H9 (cell line): ENCODE measurements at regions not wholly inside any gene's neighbourhood (a gene's known extent, or its start where the extent isn't known, plus 50 kb on each side); places are given as distances from the start of the nearest gene placed in this dataset.

Experiments used
- DNase-seq: peaks from one replicate; pipeline ENCODE4 v3.0.0-alpha.2; 2017
- H2AFZ ChIP-seq: one replicate; pipeline ENCODE4 v1.6.1; 2013; ENCODE audit warnings: mild to moderate bottlenecking, low read length, control low read depth, moderate library complexity
- H2AK5ac ChIP-seq: 2 replicates; pipeline ENCODE4 v1.6.1; 2013; ENCODE audit warnings: low read length, control low read depth, mixed read lengths; ENCODE audit not compliant: insufficient read length
- H2BK120ac ChIP-seq: one replicate; pipeline ENCODE4 v1.6.1; 2013; ENCODE audit warnings: low read depth, mild to moderate bottlenecking, low read length, control low read depth, inconsistent platforms; ENCODE audit not compliant: poor library complexity, severe bottlenecking
- H2BK12ac ChIP-seq: 2 replicates; pipeline ENCODE4 v1.6.1; 2013; ENCODE audit warnings: low read length, control low read depth, mixed read lengths, low read depth; ENCODE audit not compliant: insufficient read length
- H2BK15ac ChIP-seq: 2 replicates; pipeline ENCODE4 v1.6.1; 2013; ENCODE audit warnings: low read depth, low read length, control low read depth
- H2BK20ac ChIP-seq: one replicate; pipeline ENCODE4 v1.6.1; 2013; ENCODE audit warnings: low read depth, mild to moderate bottlenecking, low read length, control low read depth, inconsistent platforms; ENCODE audit not compliant: poor library complexity, severe bottlenecking
- H2BK5ac ChIP-seq: 2 replicates; pipeline ENCODE4 v1.6.1; 2013; ENCODE audit warnings: low read length, control low read depth, mixed read lengths; ENCODE audit not compliant: insufficient read length
- H3K14ac ChIP-seq: 2 replicates; pipeline ENCODE4 v1.6.1; 2013; ENCODE audit warnings: low read length, control low read depth; ENCODE audit not compliant: insufficient read depth
- H3K18ac ChIP-seq: 2 replicates; pipeline ENCODE4 v1.6.1; 2013; ENCODE audit warnings: low read depth, mild to moderate bottlenecking, mixed read lengths, low read length, control low read depth; ENCODE audit not compliant: insufficient read length
- H3K23ac ChIP-seq: 2 replicates; pipeline ENCODE4 v1.6.1; 2013; ENCODE audit warnings: low read length, control low read depth, mixed read lengths, low read depth; ENCODE audit not compliant: insufficient read length
- H3K23me2 ChIP-seq: 2 replicates; pipeline ENCODE4 v1.6.1; 2013; ENCODE audit warnings: low read depth, mild to moderate bottlenecking, mixed read lengths, low read length, control low read depth; ENCODE audit not compliant: insufficient read length, poor library complexity, severe bottlenecking
- H3K27ac ChIP-seq: 2 replicates; pipeline ENCODE4 v1.5.1; 2013; ENCODE audit warnings: low read length, control low read depth, mixed read lengths, low read depth; ENCODE audit not compliant: insufficient read length
- H3K27me3 ChIP-seq: 2 replicates; pipeline ENCODE4 v1.6.1; 2013; ENCODE audit warnings: low read length, control low read depth, inconsistent platforms; ENCODE audit not compliant: insufficient read depth
- H3K4ac ChIP-seq: 2 replicates; pipeline ENCODE4 v1.6.1; 2013; ENCODE audit warnings: low read depth, mild to moderate bottlenecking, control low read depth, inconsistent platforms, low read length, moderate library complexity
- H3K4me1 ChIP-seq: 2 replicates; pipeline ENCODE4 v1.6.1; 2013; ENCODE audit warnings: low read length, control low read depth, inconsistent platforms; ENCODE audit not compliant: insufficient read depth
- H3K4me2 ChIP-seq: 2 replicates; pipeline ENCODE4 v1.6.1; 2013; ENCODE audit warnings: low read length, control low read depth, mixed read lengths; ENCODE audit not compliant: insufficient read length, insufficient read depth
- H3K56ac ChIP-seq: 2 replicates; pipeline ENCODE4 v1.6.1; 2013; ENCODE audit warnings: low read depth, mild to moderate bottlenecking, mixed read lengths, low read length, control low read depth; ENCODE audit not compliant: insufficient read length
- H3K79me1 ChIP-seq: 2 replicates; pipeline ENCODE4 v1.6.1; 2013; ENCODE audit warnings: low read depth, mild to moderate bottlenecking, moderate library complexity, low read length, control low read depth, inconsistent platforms; ENCODE audit not compliant: insufficient read depth, poor library complexity, severe bottlenecking
- H3K79me2 ChIP-seq: 2 replicates; pipeline ENCODE4 v1.6.1; 2013; ENCODE audit warnings: low read length, control low read depth, inconsistent platforms; ENCODE audit not compliant: insufficient read depth
- H3K9ac ChIP-seq: 2 replicates; pipeline ENCODE4 v1.6.1; 2013; ENCODE audit warnings: low read length, control low read depth, mixed read lengths; ENCODE audit not compliant: insufficient read length; ENCODE audit errors: extremely low read depth
- H3K9me3 ChIP-seq: one replicate; pipeline ENCODE4 v1.6.1; 2013; ENCODE audit warnings: low read depth, low read length, inconsistent platforms; ENCODE audit not compliant: control insufficient read depth
- H3T11ph ChIP-seq: one replicate; pipeline ENCODE4 v1.6.1; 2013; ENCODE audit warnings: mild to moderate bottlenecking, low read length, control low read depth, inconsistent platforms
- H4K20me1 ChIP-seq: one replicate; pipeline ENCODE4 v1.6.1; 2013; ENCODE audit not compliant: control insufficient read depth, insufficient read length, insufficient read depth
- H4K5ac ChIP-seq: 2 replicates; pipeline ENCODE4 v1.6.1; 2013; ENCODE audit warnings: low read depth, mild to moderate bottlenecking, mixed read lengths, low read length, control low read depth; ENCODE audit not compliant: insufficient read length
- H4K8ac ChIP-seq: replicated peaks from 2 replicates; pipeline ENCODE4 v1.6.1; 2013; ENCODE audit warnings: low read length, control low read depth, mixed read lengths, low read depth; ENCODE audit not compliant: insufficient read length
- H4K91ac ChIP-seq: 2 replicates; pipeline ENCODE4 v1.6.1; 2013; ENCODE audit warnings: low read depth, mild to moderate bottlenecking, moderate library complexity, mixed read lengths, low read length, control low read depth; ENCODE audit not compliant: insufficient read length
- H3K27ac Mint-ChIP-seq, 3 experiments: 2 replicates in 2 of 3; 3 replicates in 1 of 3; pipeline ENCODE4 v1.8.0; 2020 to 2021; ENCODE audit warnings: mixed read lengths in 3 of 3, mild to moderate bottlenecking in 1 of 3, moderate library complexity in 1 of 3
- H3K27me3 Mint-ChIP-seq: 2 replicates; pipeline ENCODE4 v1.8.0; 2021; ENCODE audit warnings: low read depth, mild to moderate bottlenecking, moderate library complexity, mixed read lengths
- H3K36me3 Mint-ChIP-seq, 3 experiments: 2 replicates in 2 of 3; 3 replicates in 1 of 3; pipeline ENCODE4 v1.8.0; 2020 to 2021; ENCODE audit warnings: low read depth in 3 of 3, mixed read lengths in 3 of 3; ENCODE audit not compliant: insufficient read depth in 1 of 3
- H3K4me1 Mint-ChIP-seq, 2 experiments: 2 replicates each; pipeline ENCODE4 v1.8.0; 2020; ENCODE audit warnings: mixed read lengths in 2 of 2
- H3K4me3 Mint-ChIP-seq, 2 experiments: 2 replicates in 1 of 2; 3 replicates in 1 of 2; pipeline ENCODE4 v1.8.0; 2020 to 2021; ENCODE audit warnings: mild to moderate bottlenecking in 2 of 2, mixed read lengths in 2 of 2, moderate library complexity in 1 of 2
- H3K9me3 Mint-ChIP-seq, 2 experiments: 2 replicates in 1 of 2; 3 replicates in 1 of 2; pipeline ENCODE4 v1.8.0; 2020; ENCODE audit warnings: mild to moderate bottlenecking in 2 of 2, mixed read lengths in 2 of 2, moderate library complexity in 1 of 2
- CTCF ChIP-seq: fragments of 200-600 bp; sonication (generic); conservative IDR thresholded peaks from 3 replicates; pipeline ENCODE4 v1.8.0; 2021; ENCODE audit warnings: antibody characterized with exemption, mild to moderate bottlenecking

GRCh38 chr5:155546075-155546474, 532.5 kb downstream of the KIF4B start:
- H3K27me3 Mint-ChIP-seq = no peaks in the 10 kb centered on the region
- H3K56ac ChIP-seq = no peak overlapping the region
- H3K79me2 ChIP-seq = no peaks in the 10 kb centered on the region
- H3T11ph ChIP-seq = no peak overlapping the region
- no peak overlapping the region for H4K91ac ChIP-seq
- H2BK20ac ChIP-seq = no peak overlapping the region
- H3K4me1 ChIP-seq = no peaks in the 10 kb centered on the region
- no peak overlapping the region for H3K23ac ChIP-seq
- peaks cover 0 to 16% (median 2%) of the 10 kb centered on the region in 3 experiments; a peak in 4 of 7 replicates for H3K36me3 Mint-ChIP-seq
- H3K27me3 ChIP-seq = no peaks in the 10 kb centered on the region
- H3K23me2 ChIP-seq = no peaks in the 10 kb centered on the region
- no peak overlapping the region for H3K4me3 Mint-ChIP-seq
- H2BK120ac ChIP-seq = no peak overlapping the region
- H4K5ac ChIP-seq = no peak overlapping the region
- no peak overlapping the region for H3K4me2 ChIP-seq
- no peaks in the 10 kb centered on the region for H4K20me1 ChIP-seq
- H3K4me1 Mint-ChIP-seq = peaks cover 3 to 11% of the 10 kb centered on the region in 2 experiments
- H3K9ac ChIP-seq = no peak overlapping the region
- no peak overlapping the region for H3K4ac ChIP-seq
- H3K9me3 ChIP-seq = no peaks in the 10 kb centered on the region
- DNase-seq = no peak
- no peak overlapping the region for H3K14ac ChIP-seq
- no peak overlapping the region for H2BK5ac ChIP-seq
- peaks cover 3 to 11% of the 10 kb centered on the region in 2 experiments for H3K9me3 Mint-ChIP-seq
- H4K8ac ChIP-seq = no peak overlapping the region
- H3K18ac ChIP-seq = no peak overlapping the region
- H2BK12ac ChIP-seq = no peak overlapping the region
- no peaks in the 10 kb centered on the region for H3K79me1 ChIP-seq
- no peak overlapping the region for H2AK5ac ChIP-seq
- no peak overlapping the region for H2BK15ac ChIP-seq
- no peak overlapping the region for H3K27ac Mint-ChIP-seq
- H3K27ac ChIP-seq = no peak overlapping the region
- H2AFZ ChIP-seq = no peak overlapping the region
- TF ChIP-seq CTCF = no peak
